Upper lobe of right lung (tissue), 1 donor: ENCODE measurements at regions not wholly inside any gene's neighbourhood (a gene's known extent, or its start where the extent isn't known, plus 50 kb on each side); places are given as distances from the start of the nearest gene placed in this dataset.

Experiments used
- ATAC-seq: fragments of 200-7000 bp; cut with Tn5 transposase; one replicate; pipeline ENCODE4 v1.9.1; 2020; ENCODE audit warnings: mild to moderate bottlenecking, moderate library complexity
- DNase-seq: peaks from one replicate; pipeline ENCODE4 v3.0.0-alpha.2; 2020
- H3K27ac ChIP-seq: fragments of 200-600 bp; one replicate; pipeline ENCODE4 v1.8.0; 2022
- H3K27me3 ChIP-seq: fragments of 200-600 bp; one replicate; pipeline ENCODE4 v1.8.0; 2022; ENCODE audit warnings: mild to moderate bottlenecking
- H3K36me3 ChIP-seq: fragments of 200-600 bp; one replicate; pipeline ENCODE4 v1.8.0; 2022
- H3K4me1 ChIP-seq: fragments of 200-600 bp; one replicate; pipeline ENCODE4 v1.8.0; 2022
- H3K4me3 ChIP-seq: fragments of 200-600 bp; one replicate; pipeline ENCODE4 v1.8.0; 2022; ENCODE audit warnings: mild to moderate bottlenecking
- H3K9me3 ChIP-seq: fragments of 200-600 bp; one replicate; pipeline ENCODE4 v1.8.0; 2022
- intact Hi-C: fragments of 100-400 bp; cut with DNase I; formaldehyde crosslinking; loops from one replicate; pipeline ENCODE4 v1.11.0; 2022
- TF ChIP-seq, protein P1 (sequence below): fragments of 200-600 bp; IDR thresholded peaks from one replicate; pipeline ENCODE4 v1.8.0; 2022; ENCODE audit warnings: antibody characterized with exemption
- donor health status: DM: no; HTN: yes; CAD: no; lungs with severe emphysema.

DNA sequence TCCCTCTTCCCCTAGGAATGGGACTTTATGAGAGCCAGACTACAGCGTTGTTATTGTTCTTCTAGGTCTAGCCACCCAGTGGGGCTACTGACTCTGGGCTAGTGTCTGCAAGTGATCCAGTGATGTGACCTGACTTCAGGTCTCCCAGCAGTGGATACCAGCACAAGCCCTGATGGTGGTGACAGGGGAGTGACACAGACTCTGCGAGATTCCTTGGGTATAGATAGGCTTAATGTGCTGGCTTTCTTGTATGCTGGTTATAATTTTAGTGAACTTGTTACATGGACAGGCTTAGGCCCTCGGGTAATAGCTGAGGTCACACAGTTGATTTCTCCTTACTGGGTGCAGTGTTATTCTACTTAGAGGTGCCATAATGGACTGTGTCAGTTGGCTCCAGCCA, 106.9 kb downstream of the TBC1D30 start:
- Histone ChIP-seq H3K9me3 (no peaks in the 10 kb centered on the region), H3K27ac (no peak overlapping the region), H3K36me3 (no peaks in the 10 kb centered on the region), H3K4me1 (no peaks in the 10 kb centered on the region), H3K4me3 (no peak overlapping the region), H3K27me3 (no peaks in the 10 kb centered on the region)
- ATAC-seq (no peak), DNase-seq (no peak)
- TF ChIP-seq, protein P1, sequence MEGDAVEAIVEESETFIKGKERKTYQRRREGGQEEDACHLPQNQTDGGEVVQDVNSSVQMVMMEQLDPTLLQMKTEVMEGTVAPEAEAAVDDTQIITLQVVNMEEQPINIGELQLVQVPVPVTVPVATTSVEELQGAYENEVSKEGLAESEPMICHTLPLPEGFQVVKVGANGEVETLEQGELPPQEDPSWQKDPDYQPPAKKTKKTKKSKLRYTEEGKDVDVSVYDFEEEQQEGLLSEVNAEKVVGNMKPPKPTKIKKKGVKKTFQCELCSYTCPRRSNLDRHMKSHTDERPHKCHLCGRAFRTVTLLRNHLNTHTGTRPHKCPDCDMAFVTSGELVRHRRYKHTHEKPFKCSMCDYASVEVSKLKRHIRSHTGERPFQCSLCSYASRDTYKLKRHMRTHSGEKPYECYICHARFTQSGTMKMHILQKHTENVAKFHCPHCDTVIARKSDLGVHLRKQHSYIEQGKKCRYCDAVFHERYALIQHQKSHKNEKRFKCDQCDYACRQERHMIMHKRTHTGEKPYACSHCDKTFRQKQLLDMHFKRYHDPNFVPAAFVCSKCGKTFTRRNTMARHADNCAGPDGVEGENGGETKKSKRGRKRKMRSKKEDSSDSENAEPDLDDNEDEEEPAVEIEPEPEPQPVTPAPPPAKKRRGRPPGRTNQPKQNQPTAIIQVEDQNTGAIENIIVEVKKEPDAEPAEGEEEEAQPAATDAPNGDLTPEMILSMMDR: no peak
- intact Hi-C loops: no loop called here

- intact Hi-C loops: no loop called here
- ATAC-seq: no peak
Observed at GRCh38 chr12:64931981-64932380, 107.5 kb downstream of the TBC1D30 start.

DNA sequence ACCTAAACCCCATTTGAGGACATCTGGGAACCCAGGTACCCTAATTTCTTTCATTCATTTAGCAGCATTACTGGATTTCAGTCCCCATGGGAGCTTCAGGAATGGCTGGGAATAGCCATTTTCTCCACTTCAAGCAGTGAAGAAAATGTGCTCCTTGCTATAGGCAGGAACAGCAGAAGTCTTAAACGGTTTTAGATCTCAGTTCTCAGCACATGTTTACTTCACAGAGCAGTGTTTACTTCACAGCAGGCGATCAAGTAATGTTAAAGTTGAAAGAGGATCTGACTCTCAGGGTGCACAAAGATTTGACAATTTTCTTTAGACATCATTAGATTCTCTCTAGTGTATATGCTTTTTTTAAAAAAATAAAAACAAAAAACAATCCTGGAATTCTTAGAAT, 109.3 kb downstream of the TBC1D30 start:
- Histone ChIP-seq H3K36me3 (no peaks in the 10 kb centered on the region), H3K27me3 (no peaks in the 10 kb centered on the region), H3K4me1 (no peaks in the 10 kb centered on the region), H3K27ac (no peak overlapping the region), H3K9me3 (no peaks in the 10 kb centered on the region), H3K4me3 (no peak overlapping the region)
- intact Hi-C loops: no loop called here
- TF ChIP-seq, protein P1: no peak
- DNase-seq: no peak
- ATAC-seq: no peak

More at GRCh38 chr12:64931981-64932380, 107.5 kb downstream of the TBC1D30 start:
- Histone ChIP-seq H3K36me3 (no peaks in the 10 kb centered on the region), H3K9me3 (no peaks in the 10 kb centered on the region), H3K27me3 (no peaks in the 10 kb centered on the region), H3K4me3 (no peak overlapping the region), H3K4me1 (no peaks in the 10 kb centered on the region), H3K27ac (no peak overlapping the region)
- TF ChIP-seq, protein P1: no peak
- no peak for DNase-seq

DNA sequence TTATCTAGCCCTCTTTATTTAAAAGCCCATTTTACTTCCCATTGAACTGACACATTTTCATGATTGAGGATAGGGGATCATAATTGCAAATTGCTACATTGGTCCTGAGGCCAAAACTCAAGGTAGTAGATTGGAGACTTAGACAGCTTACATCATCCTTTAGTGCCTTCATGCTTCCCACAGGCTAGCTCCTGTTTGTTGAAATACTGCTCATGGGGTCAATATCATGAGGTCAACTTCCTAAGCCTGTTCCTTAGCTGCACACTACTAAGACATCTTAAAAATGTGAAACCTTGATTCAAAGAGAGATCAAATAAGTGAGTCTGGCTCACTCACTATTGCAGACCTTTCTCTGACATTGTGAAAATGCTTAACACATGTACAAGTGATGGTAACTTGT, 113.0 kb downstream of the TBC1D30 start:
- ATAC-seq: no peak
- Histone ChIP-seq H3K36me3 (no peaks in the 10 kb centered on the region), H3K4me3 (no peak overlapping the region), H3K27ac (no peak overlapping the region), H3K27me3 (no peaks in the 10 kb centered on the region), H3K9me3 (no peaks in the 10 kb centered on the region), H3K4me1 (no peaks in the 10 kb centered on the region)
- intact Hi-C loops: no loop called here
- DNase-seq: no peak
- TF ChIP-seq, protein P1: no peak

GRCh38 chr12:64938179-64938578, 113.7 kb downstream of the TBC1D30 start:
- no peaks in the 10 kb centered on the region for H3K27me3 ChIP-seq
- H3K36me3 ChIP-seq: no peaks in the 10 kb centered on the region
- H3K9me3 ChIP-seq: no peaks in the 10 kb centered on the region
- intact Hi-C loops: no loop called here
- H3K4me1 ChIP-seq: no peaks in the 10 kb centered on the region
- H3K4me3 ChIP-seq: no peak overlapping the region
- H3K27ac ChIP-seq: no peak overlapping the region
- no peak for DNase-seq
- TF ChIP-seq, protein P1: no peak
- no peak for ATAC-seq

- ATAC-seq: no peak
- Histone ChIP-seq H3K36me3 (no peaks in the 10 kb centered on the region), H3K4me3 (no peak overlapping the region), H3K27ac (no peak overlapping the region), H3K9me3 (no peaks in the 10 kb centered on the region), H3K27me3 (no peaks in the 10 kb centered on the region), H3K4me1 (peaks cover 10% of the 10 kb centered on the region)
- intact Hi-C loops: no loop called here
- TF ChIP-seq, protein P1: no peak
- no peak for DNase-seq
Observed at GRCh38 chr12:64943686-64944085, 119.2 kb downstream of the TBC1D30 start.
